Type B pancreatic cell (in vitro differentiated cells): ENCODE measurements at regions not wholly inside any gene's neighbourhood (a gene's known extent, or its start where the extent isn't known, plus 50 kb on each side); places are given as distances from the start of the nearest gene placed in this dataset.

ENCODE experiments used
- DNase-seq: peaks from one replicate; pipeline ENCODE4 v3.0.0; 2021; ENCODE audit warnings: mixed read lengths; ENCODE audit not compliant: unreplicated experiment; ENCODE audit errors: extremely low spot score
- H3K27ac Mint-ChIP-seq: 2 replicates; pipeline ENCODE4 v1.8.0; 2021; ENCODE audit warnings: mild to moderate bottlenecking, mixed read lengths
- H3K27me3 Mint-ChIP-seq: 2 replicates; pipeline ENCODE4 v1.8.0; 2021; ENCODE audit warnings: mixed read lengths
- H3K36me3 Mint-ChIP-seq: 2 replicates; pipeline ENCODE4 v1.8.0; 2021; ENCODE audit warnings: mixed read lengths
- H3K4me1 Mint-ChIP-seq: one replicate; pipeline ENCODE4 v1.8.0; 2021; ENCODE audit warnings: mixed read lengths; ENCODE audit not compliant: unreplicated experiment
- H3K4me3 Mint-ChIP-seq: 2 replicates; pipeline ENCODE4 v1.8.0; 2021; ENCODE audit warnings: mild to moderate bottlenecking, mixed read lengths
- H3K9me3 Mint-ChIP-seq: 2 replicates; pipeline ENCODE4 v1.8.0; 2021; ENCODE audit warnings: mixed read lengths
- TF ChIP-seq, protein P1 (sequence below): fragments of 200-600 bp; sonication (generic); conservative IDR thresholded peaks from 2 replicates; pipeline ENCODE4 v1.5.0; 2021; ENCODE audit warnings: antibody characterized with exemption, mild to moderate bottlenecking

DNA sequence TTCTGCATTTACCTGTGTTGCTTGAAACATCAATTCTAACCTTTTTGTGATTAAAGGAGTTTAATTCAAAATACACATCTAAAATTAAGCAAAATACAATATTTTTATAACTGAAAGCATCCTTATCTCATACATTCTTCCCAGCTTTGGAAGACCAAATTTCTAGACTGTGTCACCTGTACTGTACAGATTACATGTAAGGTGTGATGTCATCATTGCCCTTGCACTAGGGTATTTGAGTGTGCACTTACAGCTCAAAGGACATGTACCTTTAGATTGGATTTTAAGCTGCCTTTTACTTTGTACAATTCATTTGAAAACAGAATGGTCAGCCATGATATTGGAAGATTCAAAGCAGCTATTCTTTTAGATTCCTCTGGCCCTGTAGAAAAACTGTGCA lies 932.8 kb upstream of the POU3F3 start:
- no peaks in the 10 kb centered on the region for H3K4me1 Mint-ChIP-seq
- no peak overlapping the region for H3K4me3 Mint-ChIP-seq
- H3K9me3 Mint-ChIP-seq, result no peaks in the 10 kb centered on the region
- no peak overlapping the region for H3K27ac Mint-ChIP-seq
- no peak for DNase-seq
- H3K27me3 Mint-ChIP-seq, result no peaks in the 10 kb centered on the region
- TF ChIP-seq, protein P1, sequence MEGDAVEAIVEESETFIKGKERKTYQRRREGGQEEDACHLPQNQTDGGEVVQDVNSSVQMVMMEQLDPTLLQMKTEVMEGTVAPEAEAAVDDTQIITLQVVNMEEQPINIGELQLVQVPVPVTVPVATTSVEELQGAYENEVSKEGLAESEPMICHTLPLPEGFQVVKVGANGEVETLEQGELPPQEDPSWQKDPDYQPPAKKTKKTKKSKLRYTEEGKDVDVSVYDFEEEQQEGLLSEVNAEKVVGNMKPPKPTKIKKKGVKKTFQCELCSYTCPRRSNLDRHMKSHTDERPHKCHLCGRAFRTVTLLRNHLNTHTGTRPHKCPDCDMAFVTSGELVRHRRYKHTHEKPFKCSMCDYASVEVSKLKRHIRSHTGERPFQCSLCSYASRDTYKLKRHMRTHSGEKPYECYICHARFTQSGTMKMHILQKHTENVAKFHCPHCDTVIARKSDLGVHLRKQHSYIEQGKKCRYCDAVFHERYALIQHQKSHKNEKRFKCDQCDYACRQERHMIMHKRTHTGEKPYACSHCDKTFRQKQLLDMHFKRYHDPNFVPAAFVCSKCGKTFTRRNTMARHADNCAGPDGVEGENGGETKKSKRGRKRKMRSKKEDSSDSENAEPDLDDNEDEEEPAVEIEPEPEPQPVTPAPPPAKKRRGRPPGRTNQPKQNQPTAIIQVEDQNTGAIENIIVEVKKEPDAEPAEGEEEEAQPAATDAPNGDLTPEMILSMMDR, result no peak
- no peaks in the 10 kb centered on the region for H3K36me3 Mint-ChIP-seq

DNA sequence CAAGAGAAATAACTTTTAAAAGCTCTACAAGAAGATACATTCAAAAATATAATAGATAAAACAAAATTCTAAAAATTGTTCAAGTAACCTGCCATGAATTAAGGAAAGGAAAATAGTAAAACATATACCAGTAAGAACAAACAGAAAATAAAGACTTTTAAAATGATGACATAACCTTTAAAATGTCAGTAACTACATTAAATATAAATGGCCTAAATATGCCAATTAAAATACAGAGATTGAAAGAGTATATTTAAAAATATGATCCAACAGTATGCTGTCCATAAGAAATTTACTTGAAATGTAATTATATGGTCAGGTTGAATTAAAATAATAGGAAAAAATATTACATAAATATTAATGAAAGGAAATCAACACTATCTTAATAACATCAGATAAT lies 911.7 kb upstream of the POU3F3 start:
- no peaks in the 10 kb centered on the region for H3K9me3 Mint-ChIP-seq
- DNase-seq, result no peak
- TF ChIP-seq, protein P1, result no peak
- no peak overlapping the region for H3K4me3 Mint-ChIP-seq
- H3K4me1 Mint-ChIP-seq, result no peaks in the 10 kb centered on the region
- H3K27ac Mint-ChIP-seq, result no peak overlapping the region
- no peaks in the 10 kb centered on the region for H3K27me3 Mint-ChIP-seq
- no peaks in the 10 kb centered on the region for H3K36me3 Mint-ChIP-seq

DNA sequence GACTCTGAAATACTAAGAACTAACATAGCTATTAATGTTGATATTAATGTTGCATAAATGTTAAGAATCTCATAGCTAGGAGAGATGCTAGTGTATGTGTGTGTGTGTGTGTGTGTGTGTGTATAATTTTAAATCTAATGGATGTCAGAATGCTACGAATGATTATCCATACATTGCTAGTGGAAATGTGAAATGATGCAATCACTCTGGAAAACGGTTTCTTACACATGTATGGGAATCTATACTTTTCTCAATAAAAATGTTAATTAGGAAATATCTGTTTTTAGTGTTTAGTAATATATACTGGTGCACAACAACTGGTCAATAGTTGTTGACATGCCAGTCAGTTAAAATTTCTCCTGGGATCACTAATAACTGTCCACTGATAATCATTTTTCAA lies 908.8 kb upstream of the POU3F3 start:
- no peaks in the 10 kb centered on the region for H3K27me3 Mint-ChIP-seq
- H3K4me1 Mint-ChIP-seq, result no peaks in the 10 kb centered on the region
- DNase-seq, result no peak
- H3K9me3 Mint-ChIP-seq, result no peaks in the 10 kb centered on the region
- TF ChIP-seq, protein P1, result no peak
- no peaks in the 10 kb centered on the region for H3K36me3 Mint-ChIP-seq
- H3K4me3 Mint-ChIP-seq, result no peak overlapping the region
- H3K27ac Mint-ChIP-seq, result no peak overlapping the region

DNA sequence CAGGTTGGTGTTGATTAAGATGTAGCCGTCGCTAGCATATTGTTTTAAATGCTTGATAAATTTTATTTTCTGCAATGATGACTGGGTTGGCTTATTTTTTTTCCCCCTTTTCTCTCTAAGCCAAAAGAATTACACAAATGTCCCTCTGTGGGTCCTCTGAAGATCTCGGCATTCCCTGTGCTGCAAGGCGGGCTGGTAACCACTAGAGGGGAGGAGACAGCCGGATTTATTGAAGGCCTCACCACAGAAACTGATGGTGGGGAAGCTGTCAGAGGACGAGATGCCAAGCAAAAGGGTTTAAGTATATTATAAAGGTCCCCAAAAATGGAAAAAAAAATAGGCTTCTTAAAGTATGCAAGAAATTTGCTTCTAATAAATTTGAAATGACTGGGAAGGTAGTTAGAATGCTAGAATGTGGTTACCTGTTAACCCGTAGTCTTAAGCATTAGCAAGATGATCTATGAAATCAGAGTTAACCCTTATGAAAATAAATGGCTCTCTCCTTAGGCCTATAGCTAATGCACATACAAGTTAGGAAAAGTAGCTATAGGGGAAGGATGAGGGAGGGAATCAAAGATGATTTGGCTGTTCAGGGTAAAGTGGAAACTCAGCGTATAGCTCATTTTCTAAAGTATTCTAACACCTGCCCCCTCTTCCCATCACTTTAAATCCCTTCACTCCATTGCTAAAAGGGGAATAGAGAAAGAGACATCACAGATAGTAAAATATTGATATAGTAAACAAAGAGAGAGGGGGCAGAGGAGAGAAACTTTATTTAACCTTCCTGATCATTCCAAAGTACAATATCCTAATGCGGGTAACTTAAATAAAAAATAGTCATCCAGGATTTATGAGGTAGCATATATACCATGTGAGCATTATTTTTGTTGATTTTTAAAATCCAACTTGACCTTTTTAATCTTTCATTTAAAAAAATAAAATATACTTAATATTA lies 894.5 kb upstream of the POU3F3 start:
- no peaks in the 10 kb centered on the region for H3K36me3 Mint-ChIP-seq
- TF ChIP-seq, protein P1, result peak; percentile 89
- no peaks in the 10 kb centered on the region for H3K9me3 Mint-ChIP-seq
- H3K4me1 Mint-ChIP-seq, result no peaks in the 10 kb centered on the region
- no peak overlapping the region for H3K4me3 Mint-ChIP-seq
- no peak for DNase-seq
- no peak overlapping the region for H3K27ac Mint-ChIP-seq
- peaks cover 36% of the 10 kb centered on the region for H3K27me3 Mint-ChIP-seq

DNA sequence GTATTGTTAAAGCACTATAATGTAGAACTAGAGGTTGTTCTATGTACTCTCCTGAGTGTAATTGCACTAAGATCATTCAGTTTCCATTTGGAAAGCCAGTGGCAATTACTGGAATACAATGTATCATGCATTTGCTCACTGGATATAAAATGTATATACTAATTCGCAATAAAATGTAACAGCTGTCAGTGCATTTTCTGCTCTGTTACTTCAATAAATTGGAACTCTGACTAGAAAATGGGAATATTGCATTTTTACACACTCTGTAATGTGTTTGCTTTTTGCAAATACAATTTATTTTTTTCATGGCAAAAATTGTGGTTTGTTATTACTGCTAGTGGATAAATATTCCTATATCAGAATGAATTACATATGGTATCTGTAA lies 893.8 kb upstream of the POU3F3 start:
- TF ChIP-seq, protein P1, result no peak
- Mint-ChIP-seq H3K27me3 (peaks cover 36% of the 10 kb centered on the region), H3K4me3 (no peak overlapping the region), H3K27ac (no peak overlapping the region), H3K9me3 (no peaks in the 10 kb centered on the region), H3K4me1 (no peaks in the 10 kb centered on the region), H3K36me3 (no peaks in the 10 kb centered on the region)
- DNase-seq, result no peak
